ENCODE measurements at regions not wholly inside any gene's neighbourhood (a gene's known extent, or its start where the extent isn't known, plus 50 kb on each side); places are given as distances from the start of the nearest gene placed in this dataset.

DNA sequence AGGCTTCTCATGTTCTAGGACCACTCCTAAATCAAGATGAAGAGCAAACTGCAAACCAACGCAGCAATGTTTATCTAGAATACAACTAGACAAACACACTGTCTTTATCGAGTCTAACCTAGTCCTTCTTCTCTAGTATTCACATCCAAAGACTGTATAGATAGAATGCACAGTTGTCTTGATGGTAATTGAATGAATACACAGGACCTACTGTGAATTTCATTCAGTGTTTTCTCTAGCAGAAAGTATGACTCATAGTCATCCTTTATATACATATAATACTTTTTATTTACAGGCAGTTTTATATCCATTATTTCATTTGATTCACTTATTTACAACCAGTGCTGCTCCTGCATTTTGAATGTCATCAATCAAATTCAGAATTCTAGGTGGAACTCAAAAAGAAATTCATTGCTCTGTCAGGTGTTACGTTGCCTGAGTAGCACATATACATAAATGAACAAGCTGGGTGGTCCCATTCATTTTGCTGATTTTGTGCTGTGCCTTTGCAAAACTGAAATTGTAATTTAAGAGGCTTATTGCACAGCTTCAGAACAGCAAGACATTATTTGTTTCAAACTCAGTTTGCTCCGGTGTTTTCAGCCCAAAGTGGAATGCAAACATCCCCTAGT is 374.8 kb downstream of the EPHA4 start:
- DNase-seq (ENCODE audit: low spot score) (no peak), ATAC-seq (ENCODE audit: low FRiP score) (no peak)
- TF ChIP-seq, protein P1, sequence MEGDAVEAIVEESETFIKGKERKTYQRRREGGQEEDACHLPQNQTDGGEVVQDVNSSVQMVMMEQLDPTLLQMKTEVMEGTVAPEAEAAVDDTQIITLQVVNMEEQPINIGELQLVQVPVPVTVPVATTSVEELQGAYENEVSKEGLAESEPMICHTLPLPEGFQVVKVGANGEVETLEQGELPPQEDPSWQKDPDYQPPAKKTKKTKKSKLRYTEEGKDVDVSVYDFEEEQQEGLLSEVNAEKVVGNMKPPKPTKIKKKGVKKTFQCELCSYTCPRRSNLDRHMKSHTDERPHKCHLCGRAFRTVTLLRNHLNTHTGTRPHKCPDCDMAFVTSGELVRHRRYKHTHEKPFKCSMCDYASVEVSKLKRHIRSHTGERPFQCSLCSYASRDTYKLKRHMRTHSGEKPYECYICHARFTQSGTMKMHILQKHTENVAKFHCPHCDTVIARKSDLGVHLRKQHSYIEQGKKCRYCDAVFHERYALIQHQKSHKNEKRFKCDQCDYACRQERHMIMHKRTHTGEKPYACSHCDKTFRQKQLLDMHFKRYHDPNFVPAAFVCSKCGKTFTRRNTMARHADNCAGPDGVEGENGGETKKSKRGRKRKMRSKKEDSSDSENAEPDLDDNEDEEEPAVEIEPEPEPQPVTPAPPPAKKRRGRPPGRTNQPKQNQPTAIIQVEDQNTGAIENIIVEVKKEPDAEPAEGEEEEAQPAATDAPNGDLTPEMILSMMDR (IDR thresholded peaks at IDR 0.05) = no peak

DNA sequence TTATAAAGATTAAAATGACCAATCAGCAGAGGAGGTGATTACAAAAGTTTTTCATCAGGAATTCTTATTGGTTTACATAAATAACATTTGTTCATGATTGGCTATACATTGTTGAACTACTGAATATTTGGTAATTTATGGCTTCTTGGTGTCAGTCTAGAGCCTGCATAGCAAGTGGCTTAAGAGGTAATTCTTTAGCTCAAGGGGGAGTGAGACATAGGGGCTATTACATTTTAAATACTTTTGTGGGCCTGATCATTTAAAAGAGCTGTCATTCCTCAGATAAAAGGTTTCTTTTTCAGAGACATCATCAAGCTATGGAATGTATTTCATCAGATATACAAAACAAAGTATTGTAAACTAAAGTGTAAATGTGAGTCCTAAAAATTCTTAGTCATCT is 373.8 kb downstream of the EPHA4 start:
- DNase-seq (ENCODE audit: low spot score) (no peak), ATAC-seq (ENCODE audit: low FRiP score) (no peak)
- TF ChIP-seq, protein P1 (IDR thresholded peaks at IDR 0.05) = no peak

DNA sequence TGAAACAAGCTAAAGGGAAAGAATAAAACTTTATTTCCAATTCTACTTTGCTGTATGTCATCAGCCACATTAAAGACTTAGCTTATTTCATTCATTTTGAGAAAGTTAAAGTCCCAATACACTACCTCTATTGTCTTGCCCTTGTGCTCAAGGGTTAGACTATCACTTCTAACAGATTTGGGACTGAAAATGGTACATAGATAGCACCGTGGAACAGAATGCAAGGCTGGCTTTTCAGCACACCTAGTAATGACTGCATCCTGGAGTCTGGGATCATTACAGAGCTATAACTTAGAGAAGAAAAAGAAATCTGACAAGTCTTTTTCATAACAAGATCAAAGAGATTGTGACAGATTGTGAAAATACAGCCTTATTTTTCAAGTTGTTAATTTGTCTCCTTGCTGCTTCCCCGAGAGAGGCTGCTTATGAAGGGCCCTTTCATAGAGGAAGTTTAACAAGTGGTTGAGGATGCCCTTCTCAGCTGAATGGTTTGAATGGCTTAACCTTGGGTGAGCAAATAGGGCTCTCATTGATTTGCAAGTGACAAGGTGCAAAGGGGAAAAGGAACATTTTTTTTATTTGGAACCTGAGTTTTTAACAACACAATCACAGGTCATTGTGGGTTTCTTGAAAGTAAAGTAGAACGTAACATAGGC is 371.8 kb downstream of the EPHA4 start:
- ATAC-seq (ENCODE audit: low FRiP score) = no peak
- DNase-seq (ENCODE audit: low spot score) = no peak
- TF ChIP-seq, protein P1 (IDR thresholded peaks at IDR 0.05) = no peak

DNA sequence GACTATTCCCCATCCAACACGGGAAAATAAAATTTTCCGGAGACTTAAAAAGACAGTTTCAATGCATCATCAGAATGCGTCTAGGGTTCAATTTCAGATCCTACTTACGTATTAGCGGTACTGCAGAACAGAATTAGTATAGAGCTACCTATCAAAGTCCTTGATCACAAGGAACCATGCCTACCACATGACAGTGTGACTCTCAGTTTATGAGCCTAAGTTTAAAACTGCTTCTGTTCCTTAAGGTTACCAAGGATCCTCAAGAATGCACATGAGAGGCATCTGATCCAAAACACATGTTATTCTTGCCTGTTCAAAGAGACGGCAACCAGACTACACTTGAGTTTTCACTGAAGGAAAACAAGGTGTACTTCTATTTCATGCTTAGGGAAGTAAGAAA is 369.7 kb downstream of the EPHA4 start:
- TF ChIP-seq, protein P1 (IDR thresholded peaks at IDR 0.05) = no peak
- no peak for ATAC-seq (ENCODE audit: low FRiP score)
- no peak for DNase-seq (ENCODE audit: low spot score)

DNA sequence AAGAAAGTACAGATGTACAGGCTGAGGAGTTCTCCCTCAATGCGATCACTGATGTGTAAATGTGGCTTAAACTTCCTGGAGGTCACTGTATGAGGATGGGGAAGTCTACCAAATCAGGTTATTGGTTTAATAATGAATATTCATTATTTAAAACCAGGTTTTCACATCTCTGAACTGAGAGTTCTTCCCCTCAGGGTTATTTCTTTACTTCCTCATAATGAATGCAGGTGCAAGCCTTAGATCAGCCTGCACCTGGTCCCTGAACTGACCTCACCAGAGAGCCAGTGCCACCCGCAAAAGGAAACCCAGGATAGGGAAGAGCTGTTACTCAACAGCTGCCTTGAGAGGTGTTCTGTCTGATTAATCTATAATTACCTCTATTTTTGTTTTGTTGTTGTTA is 369.0 kb downstream of the EPHA4 start:
- DNase-seq (ENCODE audit: low spot score) (no peak), ATAC-seq (ENCODE audit: low FRiP score) (no peak)
- TF ChIP-seq, protein P1 (IDR thresholded peaks at IDR 0.05) = no peak

DNA sequence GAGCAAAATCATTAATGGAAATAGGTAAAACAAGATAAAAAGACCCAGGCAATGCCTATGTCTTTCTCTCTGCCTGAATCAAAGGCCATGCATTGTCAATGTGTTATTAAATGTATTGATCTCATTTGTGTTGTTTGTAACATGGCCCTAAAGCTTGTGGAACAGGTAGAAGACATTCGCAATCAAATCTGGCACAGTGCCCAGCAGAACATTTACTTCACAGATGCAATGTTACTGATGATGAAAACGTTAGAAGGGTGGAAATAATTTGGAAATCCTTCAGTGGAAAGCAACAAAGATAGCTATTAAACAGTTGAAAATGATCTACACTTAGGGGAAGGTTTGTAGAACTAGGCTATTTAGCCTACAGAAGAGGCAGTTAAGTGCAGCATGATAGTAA is 368.2 kb downstream of the EPHA4 start:
- TF ChIP-seq, protein P1 (IDR thresholded peaks at IDR 0.05) = no peak
- no peak for ATAC-seq (ENCODE audit: low FRiP score)
- DNase-seq (ENCODE audit: low spot score) = no peak

DNA sequence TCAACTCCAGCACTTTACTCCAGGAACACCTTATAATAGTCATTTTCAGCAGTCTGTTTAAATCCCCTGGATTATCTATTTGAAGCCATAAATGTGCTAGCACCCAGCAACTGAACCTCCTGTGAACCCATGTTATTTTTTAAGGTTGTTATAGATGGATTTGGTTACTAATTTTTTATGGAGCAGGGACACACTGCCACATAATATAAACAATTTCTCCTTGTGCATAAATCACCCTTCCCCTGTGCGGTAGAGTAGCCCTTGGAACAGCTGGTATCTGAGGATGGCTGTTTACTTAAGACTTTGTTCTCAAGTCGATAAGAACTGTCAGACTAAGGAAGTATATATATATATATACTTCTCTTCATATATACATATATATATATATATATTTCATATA is 367.4 kb downstream of the EPHA4 start:
- ATAC-seq (ENCODE audit: low FRiP score) (no peak), DNase-seq (ENCODE audit: low spot score) (no peak)
- TF ChIP-seq, protein P1 (IDR thresholded peaks at IDR 0.05) = no peak

Data from omental fat pad (tissue), 3 donors.